Activated CD4-positive, alpha-beta T cell treated with anti-CD3 and anti-CD28 coated beads, Interleukin-2, Interleukin-6, amounts not matched to agents 100 ng/mL and 50 ng/mL, durations not matched to agents 16 hours and 8 hours (primary cell): ENCODE measurements at regions not wholly inside any gene's neighbourhood (a gene's known extent, or its start where the extent isn't known, plus 50 kb on each side); places are given as distances from the start of the nearest gene placed in this dataset.
"Not testable (repeated sequence)": the region's sequence is repeated elsewhere in the genome, so short reads cannot be mapped to it uniquely, and the experiment has no call there.

ENCODE experiments used
- DNase-seq: peaks from one replicate; pipeline ENCODE4 v3.0.0-alpha.2; 2020

DNA sequence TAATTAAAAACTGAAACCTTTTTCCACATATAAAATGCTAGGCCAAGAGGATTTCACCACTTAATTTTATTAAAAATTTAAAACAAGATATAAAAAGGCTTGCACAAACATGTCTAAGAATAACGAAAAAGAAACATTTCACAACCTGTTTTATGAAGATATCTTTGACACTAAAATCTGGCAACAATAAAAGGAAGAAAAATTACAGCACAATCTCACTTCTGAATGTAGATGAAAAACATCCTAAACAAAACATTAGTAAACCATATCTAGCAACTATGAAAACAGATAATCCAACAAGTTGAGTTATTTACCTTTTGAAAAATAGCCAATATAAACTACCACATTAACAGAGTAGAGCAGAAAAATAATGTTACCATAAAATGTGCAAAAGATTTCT lies 185.4 kb upstream of the MMADHC start:
- no peak for DNase-seq

DNA sequence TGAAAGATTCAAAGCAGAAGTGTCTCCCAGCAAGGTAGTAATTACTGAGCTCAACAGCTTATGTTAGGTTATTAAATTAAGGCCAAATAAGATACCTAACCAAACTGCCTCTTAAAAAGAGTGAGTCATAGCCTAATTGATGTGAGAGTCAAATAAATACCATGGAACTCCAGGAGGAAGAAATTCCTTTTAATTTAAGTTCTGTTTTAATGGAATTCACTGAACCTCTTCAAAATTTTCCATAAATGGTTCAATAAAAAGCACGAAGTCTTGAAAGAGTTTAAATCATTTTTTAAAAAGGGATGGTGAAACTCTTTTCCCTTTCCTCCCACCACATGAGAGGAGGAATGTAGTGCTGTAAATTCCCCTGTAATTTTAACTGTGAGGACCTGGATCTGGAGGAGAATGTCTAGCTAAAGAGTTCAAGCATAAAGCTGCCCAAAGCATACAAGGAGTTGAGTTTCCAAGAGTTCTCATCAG lies 180.8 kb upstream of the MMADHC start:
- no peak for DNase-seq

- DNase-seq, result no peak
Measured at GRCh38 chr2:149767516-149767974, 180.0 kb upstream of the MMADHC start.

GRCh38 chr2:149766339-149766738 lies 178.8 kb upstream of the MMADHC start:
- DNase-seq, result no peak

GRCh38 chr2:149765636-149766035 lies 178.1 kb upstream of the MMADHC start:
- DNase-seq, result no peak

GRCh38 chr2:149765003-149765402 lies 177.4 kb upstream of the MMADHC start:
- DNase-seq, result no peak

DNA sequence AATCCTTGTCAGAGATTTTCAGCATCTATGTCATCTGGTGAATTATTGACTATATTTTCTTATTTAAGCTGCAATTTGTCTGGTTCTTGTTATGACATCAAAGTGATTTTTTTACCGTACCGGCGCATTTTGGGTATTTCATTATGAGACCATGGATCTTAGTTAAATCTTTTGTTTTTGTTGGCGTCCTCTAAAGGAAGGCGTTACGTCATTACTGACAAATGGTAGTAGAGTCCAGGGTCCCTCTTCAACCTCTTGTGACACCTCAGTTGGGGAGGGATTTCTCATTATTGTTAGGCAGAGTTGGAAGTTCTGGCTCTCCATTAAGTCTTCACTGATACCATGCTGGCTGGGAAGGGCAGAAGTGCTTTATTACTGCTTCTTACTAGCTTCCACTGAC lies 175.8 kb upstream of the MMADHC start:
- DNase-seq, result no peak

- no peak for DNase-seq
Measured at GRCh38 chr2:149761611-149762010, 174.0 kb upstream of the MMADHC start.

- not testable (repeated sequence) for DNase-seq
Measured at GRCh38 chr2:149759382-149759781, 171.8 kb upstream of the MMADHC start.

DNA sequence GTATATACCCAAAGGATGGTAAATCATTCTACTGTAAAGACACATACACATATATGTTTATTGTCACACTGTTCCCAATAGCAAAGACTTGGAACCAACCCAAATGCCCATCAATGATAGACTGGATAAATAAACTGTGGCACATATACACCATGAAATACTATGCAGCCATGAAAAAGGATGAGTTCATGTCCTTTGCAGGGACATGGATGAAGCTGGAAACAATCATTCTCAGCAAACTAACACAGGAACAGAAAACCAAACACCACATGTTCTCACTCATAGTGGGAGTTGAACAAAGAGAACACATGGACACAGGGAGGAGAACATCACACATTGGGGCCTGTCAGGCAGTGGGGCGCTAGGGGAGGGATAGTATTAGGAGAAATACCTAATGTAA lies 167.1 kb upstream of the MMADHC start:
- DNase-seq, result not testable (repeated sequence)

DNA sequence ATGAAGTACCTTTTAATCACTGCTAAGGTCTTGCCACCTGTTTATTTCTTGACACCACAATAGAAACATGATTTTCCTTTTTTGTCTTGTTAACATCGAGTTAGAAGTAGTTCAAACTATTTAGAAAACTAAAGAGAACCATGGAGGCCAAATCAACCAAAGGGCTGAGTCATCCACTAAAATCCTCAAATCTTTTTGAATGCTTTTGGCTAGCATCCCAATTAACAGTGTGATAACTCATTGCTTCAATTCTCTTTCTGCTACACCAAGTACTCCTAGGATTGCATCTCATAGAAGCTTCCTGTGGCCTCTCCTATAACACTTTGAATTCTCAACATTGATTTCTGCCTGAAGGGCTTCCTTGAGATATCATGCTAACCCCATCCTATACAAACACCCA lies 159.9 kb upstream of the MMADHC start:
- DNase-seq, result no peak

GRCh38 chr2:149745396-149746230 lies 158.0 kb upstream of the MMADHC start:
- DNase-seq, result no peak

DNA sequence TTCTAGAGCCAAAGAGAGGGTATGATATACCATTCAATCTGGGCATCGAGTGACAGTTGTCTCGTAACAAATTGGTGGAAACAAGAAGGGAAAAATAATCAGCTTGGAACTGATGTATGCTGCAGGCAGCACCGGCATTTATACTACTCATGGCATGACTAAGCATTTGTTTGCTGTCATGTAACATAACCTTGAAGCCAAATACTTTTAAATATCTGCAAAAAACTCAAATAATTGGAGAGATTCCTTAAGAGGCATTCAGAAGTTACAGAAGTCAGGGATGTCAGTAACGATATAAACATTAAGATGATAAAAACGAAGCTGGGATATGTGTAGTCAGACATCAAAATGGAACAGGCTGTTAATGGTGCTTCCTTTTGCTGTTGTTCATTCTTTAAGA lies 157.3 kb upstream of the MMADHC start:
- DNase-seq, result no peak

GRCh38 chr2:149743842-149744448 lies 156.4 kb upstream of the MMADHC start:
- DNase-seq, result no peak

GRCh38 chr2:149741646-149742045 lies 154.1 kb upstream of the MMADHC start:
- DNase-seq, result no peak

DNA sequence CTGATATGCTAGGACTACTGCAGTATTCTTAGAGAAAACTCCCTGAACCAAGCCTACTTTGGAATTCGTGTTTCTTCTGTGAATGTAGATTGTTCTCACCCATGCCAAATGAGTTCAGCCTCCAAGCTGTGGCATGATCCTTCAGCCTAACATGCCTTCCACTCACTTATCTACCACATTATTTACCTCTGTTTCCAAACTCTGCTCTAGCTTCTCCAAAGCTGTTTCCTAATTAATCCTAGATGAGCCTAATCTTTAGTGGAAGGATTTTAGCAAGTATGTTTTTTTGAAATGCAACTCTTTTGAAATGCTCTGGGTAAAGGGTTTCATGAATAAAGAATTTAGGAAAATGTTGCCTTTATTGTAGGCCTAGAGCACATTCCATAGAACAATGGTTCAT lies 152.9 kb upstream of the MMADHC start:
- DNase-seq, result no peak

DNA sequence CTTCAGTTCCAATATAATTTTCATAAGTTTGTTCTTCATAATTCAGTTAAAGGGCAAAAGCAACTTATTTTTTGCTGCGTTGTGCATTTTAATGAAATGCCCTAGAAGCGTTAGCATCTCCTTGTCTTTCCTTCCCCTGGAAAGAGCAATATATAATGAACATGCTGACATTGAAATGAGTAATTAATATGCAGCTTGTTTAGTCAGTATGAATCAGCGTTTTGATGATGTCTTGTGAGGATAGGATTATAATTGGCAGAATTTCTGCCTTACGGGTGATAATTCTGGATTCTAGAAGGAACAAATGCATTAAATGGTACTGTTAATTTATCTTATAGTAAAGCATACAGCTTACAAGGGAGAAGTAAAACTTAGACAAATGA lies 152.3 kb upstream of the MMADHC start:
- no peak for DNase-seq

- DNase-seq, result no peak
Measured at GRCh38 chr2:149739171-149739882, 151.8 kb upstream of the MMADHC start.

DNA sequence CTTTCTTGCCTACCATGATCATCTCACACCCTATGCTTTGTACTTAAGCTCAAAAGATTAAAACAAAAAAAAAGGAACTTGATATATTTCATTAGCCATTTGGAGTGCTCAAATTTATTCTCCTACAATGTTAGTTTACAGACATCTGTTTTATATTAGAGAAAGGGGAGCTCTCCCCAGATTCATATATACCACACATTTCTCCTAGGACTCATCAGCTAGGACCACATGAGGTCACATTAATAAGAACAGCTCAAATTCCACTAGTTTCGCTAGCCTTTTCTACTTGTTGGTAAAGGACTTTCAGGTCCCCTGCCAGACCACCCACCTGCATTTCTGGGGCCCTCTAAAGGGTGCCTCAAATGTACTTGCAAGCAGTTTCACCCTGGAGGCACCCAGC lies 151.2 kb upstream of the MMADHC start:
- no peak for DNase-seq

- no peak for DNase-seq
Measured at GRCh38 chr2:149737896-149738295, 150.3 kb upstream of the MMADHC start.

GRCh38 chr2:149735237-149735958 lies 147.8 kb upstream of the MMADHC start:
- no peak for DNase-seq

DNA sequence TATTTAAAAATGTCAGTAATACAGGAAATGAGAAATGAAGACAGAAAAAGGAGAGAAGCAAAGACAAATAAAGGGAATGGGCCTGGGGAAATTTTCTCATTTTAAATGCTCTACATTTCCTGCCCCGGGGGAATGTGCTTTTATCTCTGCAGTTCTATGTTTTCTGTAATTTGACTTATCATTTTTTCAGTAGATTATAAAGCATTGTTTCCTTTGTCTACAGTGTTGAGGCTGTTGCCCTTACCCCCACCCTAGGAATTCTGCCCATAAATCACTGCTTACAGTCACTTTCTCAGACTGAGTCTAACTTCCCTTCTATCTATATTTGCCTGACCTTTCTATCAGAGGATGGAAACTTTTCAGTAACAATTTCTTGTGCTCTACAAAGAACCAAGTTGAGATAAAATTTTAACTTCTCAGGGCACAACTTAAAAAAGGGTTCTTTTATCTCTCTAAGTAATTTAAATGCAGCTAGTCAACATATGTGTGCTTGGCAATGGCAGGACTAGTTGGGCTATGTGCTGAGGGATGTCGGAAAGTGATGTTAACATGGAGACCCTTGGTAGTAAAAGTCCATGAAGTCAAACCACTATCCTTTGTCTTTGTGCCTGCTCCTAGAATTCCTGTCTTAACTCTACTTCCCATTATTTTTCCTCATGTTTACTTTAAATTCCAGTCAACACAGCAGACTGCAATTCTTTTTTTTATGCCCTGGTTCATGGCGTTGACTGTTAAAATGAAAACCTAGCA lies 146.5 kb upstream of the MMADHC start:
- no peak for DNase-seq
